H4 (cell line): ENCODE measurements at regions not wholly inside any gene's neighbourhood (a gene's known extent, or its start where the extent isn't known, plus 50 kb on each side); places are given as distances from the start of the nearest gene placed in this dataset.

Experiments
- DNase-seq: peaks from one replicate; pipeline ENCODE4 v3.0.0-alpha.2; 2015; ENCODE audit warnings: low spot score

DNA sequence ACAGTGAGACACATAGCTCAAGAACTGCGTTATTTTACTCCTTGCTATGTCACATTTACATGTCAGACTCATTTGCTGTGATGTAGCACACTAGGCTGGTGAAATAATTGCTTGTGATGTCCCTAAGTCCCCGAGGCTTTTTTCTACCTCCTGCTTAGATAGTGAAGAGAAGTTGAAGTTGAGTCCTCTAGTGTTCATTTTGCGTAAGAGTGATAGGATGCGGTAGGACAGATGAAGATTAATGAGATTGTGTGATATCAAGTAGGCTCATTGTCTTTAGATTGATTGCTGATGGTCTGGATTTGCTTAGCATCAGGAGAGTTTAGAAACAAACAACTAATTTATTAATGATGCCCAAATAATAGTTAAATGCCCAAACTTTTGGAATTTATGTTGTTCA lies 173.6 kb upstream of the NUDT6 start:
- DNase-seq, result no peak

DNA sequence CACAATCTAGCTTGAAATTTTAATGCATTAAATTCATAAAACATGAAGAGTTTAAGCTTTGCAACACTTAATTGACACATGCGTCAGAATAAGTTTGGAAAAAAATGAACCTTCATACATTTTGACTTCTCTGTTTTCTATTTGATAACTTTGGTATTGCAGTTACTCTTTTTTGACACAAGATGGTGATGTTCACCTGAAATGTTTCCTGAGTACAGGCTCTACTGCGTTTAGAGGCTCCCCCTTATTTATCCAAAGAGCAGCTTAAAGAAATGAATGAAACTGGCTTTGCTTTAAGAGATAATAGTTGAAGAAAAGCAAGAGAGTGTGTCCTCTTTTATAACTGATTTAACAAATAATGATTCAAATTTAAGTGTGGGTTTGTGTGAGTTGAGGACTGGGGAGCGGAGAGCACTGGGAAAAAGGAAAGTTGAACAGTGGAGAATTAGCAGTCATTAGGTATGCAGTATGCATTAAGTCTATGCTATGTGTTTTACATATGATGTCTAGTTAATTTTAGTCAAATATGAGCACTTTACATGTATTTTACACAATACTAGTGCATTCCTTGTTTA lies 180.6 kb upstream of the NUDT6 start:
- DNase-seq, result peak; percentile 37

DNA sequence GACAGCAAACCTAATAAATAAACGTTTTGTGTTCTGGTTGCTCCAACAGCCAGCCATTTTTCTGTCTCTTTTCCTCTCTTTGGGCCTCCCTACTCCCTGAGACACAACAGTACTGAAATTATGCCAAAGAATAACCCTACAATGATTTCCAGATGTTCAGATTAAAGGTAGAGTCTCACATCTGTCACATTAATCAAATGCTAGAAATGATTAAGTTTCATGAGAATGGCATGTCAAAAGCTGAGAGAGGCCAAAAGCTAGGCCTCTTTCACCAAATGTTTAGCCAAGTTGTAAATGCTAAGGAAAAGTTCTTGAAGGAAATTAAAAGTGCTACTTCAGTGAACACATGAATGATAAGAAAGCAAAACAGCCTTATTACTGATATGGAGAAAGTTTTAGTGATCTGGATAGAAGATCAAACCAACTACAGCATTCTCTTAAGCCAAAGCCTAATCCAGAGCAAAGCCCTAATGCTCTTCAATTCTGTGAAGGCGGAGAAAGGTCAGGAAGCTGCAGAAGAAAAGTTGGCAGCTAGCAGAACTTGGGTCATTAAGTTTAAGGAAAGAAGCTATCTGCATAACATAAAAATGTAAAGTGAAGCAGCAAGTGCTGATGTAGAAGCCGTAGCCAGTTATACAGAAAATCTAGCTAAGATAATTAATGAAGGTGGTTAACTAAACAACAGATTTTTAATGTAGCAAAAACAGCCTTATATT lies 182.1 kb upstream of the NUDT6 start:
- DNase-seq, result no peak

DNA sequence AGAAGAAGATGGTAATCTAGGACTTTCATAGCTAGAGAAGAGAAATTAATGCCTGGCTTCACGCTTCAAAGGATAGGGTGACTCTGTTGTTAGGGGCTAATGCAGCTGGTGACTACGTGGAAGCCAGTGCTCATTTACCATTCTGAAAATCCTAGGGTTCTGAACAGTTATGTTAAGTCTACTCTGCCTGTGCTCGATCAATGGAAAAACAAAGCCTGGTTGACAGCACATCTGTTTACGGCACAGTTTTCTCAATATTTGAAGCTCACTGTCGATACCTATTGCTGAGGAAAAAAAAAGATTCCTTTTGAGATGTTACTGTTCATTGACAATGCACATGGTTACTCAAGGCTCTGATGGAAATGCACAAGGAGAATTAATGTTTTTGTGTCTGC lies 182.6 kb upstream of the NUDT6 start:
- no peak for DNase-seq

DNA sequence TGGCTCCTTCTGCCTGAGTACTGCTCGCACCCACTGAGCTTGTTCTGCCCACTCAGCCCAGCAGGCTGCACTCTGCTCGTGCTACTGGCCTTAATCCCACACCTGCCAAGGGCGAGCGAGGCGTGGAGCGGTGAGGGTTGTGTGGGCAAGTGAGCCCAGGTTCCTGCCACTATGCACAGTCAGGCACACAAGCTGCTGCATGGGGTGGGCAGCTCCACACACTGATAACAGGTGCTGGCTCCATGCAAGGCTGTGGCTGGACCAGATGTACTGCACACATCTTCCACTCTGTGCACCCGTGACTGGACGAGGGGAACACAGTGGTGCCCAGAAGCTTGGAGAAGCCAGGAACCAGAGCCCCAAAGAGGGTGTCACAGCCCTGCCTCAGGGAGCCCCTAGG lies 184.3 kb upstream of the NUDT6 start:
- no peak for DNase-seq

DNA sequence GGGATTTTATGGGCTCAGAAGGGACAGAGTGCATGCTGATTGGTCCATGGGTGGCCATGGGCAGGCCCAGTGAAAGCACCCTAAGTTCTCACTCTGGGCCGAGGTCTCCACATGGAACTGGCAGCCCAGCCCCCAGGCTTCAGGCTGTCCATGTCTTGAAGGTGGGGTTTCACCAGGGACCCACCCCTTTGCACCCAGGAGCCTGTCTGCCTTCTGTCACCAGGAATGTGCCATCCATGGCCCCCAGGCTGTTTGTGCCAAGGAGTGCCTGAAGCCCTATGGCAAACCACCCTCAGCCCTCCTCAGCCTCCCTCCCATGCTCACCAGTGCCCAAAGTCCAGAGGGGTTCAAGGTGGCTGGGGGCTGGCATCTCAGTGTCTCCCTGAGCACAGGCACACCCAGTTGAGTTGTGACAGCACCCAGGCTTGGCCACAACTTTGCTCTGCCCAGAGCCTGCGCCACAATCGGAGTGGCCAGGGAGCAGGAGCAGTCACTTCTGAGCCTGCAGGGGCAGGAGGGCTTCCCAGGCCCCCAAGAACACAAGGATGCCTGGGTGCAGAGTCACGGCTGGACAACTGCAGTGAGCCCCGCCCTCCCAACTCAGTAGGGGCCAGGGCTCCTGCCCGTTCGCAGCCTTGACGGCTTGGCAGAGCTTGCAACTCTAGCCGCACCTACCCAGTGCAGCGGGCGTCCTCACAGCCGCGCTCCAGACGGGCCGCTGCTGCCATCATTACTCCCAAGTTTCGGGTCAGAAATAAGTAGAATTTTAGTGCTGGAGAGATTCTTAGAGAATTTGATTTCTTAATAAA lies 185.3 kb upstream of the NUDT6 start:
- DNase-seq, result no peak

DNA sequence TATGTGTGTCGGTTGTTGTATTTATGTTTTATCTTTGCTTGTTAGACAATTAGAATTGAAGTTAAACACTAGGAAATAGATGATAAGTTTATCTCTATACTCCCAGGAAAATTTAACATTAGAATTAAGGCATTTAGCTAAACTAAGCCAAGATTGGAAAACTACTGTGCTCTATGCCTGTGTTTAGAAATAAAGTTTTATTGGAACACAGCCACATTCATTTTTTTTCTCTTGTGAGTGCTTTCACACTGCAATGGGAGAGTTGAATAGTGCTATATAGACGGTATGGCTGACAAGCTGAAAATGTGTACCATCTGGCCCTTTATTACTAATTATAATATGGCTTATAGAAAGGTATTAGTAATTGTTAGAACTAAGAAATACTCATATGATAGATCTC lies 186.7 kb upstream of the NUDT6 start:
- DNase-seq, result no peak

DNA sequence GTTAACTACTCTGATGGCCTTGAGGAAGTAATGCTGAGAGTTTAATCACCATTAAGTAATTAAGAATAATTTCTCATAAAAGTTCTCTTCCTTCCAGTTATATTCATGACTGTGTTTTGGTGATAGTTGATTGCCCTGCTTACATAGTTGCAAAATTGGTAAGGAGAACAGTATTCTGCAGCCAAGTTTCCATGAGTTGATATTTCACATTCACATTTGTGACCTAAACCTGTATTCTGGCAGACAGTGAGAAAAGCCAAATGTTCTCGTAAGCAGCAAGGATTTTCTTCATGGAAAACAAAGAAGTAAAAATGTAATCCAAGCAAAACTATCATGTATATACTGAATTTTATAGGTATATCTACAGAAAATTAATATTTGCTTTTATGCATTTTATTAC lies 187.8 kb upstream of the NUDT6 start:
- no peak for DNase-seq

DNA sequence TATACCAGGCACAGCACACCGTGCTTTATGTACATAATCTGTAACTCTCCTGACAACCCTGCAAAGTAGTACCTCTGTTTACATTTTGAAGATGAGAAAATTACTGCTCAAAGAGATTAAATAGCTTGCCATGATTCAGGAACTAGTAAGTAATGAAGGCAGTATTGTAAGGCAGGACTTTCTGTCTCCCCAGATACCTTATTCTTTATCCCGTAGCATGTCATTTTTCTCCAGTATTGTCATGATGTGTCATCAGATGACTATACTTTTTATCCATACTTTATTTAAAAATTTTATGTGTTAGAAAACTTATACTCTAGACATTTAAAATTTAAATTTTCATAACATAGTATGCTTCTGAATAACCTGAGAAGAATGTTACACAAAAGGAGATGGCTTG lies 188.3 kb upstream of the NUDT6 start:
- DNase-seq, result no peak

DNA sequence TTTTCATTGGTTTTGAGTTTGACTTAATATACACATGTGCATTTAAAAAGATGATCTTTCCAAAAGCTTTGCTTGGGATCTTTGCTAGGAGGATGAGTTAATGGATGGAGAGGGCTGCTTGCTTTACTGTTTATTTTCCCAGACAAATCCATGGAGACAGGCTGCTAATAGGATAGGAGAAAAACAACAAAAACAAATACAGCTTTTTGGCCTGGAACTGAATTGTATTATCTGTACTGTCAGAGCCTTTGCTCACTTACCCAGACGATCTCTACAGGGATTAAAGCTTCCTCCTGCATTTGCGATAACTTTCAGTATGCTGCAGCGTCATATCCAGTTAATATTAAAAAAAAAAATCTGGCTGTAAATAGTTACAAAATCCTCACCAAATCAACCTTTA lies 190.8 kb upstream of the NUDT6 start:
- no peak for DNase-seq

DNA sequence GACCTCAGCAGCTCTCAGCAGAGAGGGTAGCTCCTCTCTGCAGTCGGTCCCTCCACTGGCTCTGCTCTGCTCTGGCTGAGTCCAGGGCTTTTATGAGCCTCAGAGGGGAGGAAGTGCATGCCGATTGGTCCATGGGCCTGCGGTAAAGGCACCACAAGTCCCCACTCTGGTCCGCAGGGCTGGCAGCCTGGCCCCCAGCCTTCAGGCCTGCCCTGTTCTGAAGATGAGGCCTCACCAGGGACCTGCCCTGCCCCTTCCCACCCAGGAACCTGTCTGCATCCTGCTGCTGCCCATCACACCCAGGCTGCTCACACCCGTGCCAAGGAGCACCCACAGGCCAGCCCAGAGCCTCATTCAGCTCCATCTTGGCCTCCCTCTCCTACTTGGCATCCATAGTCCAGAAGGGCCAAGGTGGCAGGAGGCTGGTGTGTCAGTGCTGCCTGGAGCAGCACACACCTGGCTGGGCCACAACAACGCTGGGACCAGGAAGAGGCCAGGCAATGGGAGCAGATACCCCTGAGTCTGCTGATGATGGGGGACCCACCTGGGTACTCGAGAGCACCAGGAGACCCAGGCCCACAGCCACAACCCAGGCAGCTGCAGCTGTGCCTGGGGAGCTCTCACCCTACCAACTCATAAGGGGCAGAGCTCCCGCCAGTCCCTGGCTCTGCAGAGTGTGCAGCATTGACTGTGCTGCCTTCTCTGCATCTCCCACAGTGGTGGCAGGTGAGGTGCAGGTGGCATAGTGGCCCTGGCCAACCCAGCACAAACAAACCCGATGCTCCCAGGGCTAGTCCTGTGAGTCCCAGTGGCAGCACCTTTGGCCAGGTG lies 191.9 kb upstream of the NUDT6 start:
- no peak for DNase-seq

DNA sequence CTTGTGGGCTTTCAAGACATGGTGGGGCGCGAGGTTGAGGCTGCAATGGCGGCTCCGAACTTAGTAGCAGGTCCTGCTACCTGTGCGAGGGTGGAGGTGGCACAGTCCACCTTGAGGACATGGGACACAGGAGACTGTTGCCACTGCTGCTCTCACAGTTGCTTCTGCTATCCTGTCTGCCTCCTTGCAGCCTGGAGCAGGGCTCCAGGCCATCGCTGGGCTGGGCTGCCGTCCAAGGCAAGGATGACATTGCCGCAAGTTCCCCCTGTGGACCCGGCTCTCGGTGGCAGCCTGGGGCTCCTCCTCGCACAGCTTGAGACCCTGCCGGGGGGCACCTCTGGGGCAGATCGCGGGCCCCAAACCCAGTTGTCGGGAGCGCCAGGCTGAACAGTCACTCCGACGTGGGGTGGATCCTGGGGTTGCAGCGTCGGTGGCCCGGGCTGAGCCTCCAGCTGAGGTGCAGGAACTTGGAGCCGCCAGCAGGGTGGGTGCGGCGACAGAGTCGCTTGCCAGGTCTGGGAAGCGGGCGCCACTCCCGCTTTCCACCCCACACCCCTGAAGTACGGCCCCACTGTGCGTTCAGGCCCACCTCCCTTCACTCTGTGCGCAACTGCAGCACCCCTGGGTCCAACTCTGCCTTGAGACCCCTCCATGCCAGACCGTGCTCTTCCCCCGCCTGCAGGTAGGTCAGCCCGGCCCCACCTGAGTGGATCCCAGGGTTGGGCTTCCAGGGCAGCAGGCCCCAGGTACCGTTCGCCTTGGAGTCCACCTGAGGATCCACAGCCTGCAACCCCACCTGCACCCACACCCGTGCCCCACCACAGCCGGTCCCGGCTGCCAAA lies 192.7 kb upstream of the NUDT6 start:
- DNase-seq, result no peak

DNA sequence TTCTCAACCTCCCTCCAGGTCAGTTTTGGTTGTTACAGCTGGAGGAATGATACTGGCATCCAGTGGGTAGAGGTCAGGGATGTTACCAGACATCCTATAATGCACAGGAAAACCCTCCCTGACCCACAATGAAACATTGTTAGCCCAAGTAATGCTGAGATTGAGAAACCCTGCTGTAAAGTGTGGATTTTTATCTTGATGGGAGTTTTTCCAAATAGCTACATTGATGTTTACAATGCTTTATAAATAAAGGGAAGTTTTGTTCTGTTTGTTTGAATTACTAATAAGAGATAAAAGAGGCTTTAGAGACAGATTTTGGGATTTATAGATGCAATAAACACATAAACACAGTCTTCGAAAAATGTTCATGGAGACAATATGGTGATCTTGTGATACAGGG lies 194.0 kb upstream of the NUDT6 start:
- DNase-seq, result peak; percentile 29

DNA sequence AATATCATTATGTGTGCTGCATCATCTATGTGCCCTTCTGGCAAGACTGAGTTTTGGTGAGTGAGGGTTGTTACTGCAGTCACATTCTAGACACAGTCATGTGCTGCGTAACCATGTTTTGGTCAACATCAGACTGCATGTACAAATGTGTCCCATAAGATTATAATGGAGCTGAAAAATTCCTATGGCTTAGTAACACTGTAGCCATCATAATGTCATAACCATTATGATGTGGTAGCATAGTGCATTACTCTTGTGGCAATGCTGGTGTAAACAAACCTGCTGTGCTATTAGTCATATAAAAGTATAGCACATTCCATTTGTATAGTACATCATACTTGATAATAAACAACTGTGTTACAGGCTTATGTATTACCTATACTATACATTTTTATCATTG lies 198.1 kb upstream of the NUDT6 start:
- DNase-seq, result peak; percentile 25

DNA sequence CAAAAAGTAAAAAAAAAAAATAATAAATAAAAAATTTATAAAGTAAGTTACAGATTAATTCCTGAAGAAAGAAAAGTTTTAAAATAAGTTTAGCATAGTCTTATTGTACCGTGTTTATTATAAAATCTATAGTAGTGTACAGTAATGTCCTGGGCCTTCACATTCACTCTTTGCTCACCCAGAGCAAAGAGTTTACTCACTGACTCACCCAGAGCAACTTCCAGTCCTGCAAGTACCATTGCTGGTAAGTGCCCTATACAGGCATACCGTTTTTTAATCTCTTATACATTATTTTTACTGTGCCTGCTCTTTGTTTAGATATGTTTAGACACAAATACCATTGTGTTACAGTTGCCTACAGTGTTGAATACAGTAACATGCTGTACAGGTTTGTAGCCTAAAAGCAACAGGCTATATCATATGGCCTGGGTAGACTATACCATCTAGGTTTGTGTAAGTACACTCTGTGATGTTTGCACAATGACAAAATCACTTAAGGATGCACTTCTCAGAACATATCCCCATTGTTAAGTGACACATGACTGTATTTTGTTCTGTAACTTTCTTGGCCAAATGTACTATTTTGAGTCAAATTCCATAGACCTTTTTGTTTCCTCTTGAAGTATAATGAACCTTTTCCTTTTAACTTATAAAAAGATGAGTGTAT lies 199.0 kb upstream of the NUDT6 start:
- DNase-seq, result no peak

DNA sequence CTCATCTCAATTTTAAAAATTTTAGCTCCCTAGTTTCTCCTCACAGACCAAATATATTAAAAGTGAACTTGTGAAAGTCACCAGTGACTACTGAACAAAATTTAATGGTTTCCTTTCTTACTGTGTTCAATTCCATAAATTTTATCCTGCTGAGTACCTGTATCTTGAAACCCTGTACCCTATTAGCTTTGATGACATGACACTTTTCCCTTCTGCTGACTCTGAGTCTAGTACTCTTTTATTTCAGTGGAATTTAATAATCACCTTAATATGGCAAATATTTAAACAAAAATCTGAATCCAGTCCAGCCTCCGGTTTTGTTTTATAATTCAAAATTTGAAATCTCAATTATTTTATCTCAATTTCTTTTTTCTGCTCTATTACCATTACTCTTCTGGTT lies 203.1 kb upstream of the NUDT6 start:
- no peak for DNase-seq

DNA sequence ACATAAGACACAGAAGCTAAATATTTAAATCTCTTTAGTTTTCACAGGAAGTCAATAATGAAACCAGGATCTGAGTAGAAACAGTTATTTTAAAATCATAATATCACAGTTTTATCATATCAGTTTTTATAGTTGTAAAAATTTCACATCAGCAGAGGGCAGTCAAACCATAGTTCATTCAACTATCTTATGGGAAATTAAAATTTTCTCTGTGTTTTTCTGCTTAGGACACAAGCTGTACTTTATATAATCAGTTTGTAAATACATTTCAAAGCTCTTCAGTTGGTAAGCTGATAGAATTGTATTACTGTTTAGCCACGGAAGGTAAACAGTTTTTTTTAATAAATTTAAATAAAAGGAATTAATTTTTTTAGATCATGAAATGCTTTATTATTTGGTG lies 204.8 kb upstream of the NUDT6 start:
- no peak for DNase-seq

DNA sequence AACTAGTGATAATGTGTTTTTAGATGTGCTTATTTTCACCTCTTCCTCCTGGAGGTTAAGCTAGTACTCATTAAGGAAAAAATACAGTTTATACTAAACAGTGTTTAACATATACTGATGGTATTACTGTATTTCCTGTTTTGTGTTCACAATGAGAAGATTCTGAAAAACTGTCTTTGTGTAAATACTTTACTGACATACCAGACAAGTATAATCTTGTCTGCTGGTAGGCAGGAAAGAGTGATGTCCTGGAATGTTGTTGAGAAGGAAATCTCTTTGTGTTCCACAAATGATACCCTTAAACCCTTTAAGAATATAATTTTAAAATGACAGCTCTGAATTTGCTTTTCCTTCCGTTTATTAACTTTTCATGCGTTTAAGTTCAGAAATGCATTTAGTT lies 205.5 kb upstream of the NUDT6 start:
- no peak for DNase-seq

DNA sequence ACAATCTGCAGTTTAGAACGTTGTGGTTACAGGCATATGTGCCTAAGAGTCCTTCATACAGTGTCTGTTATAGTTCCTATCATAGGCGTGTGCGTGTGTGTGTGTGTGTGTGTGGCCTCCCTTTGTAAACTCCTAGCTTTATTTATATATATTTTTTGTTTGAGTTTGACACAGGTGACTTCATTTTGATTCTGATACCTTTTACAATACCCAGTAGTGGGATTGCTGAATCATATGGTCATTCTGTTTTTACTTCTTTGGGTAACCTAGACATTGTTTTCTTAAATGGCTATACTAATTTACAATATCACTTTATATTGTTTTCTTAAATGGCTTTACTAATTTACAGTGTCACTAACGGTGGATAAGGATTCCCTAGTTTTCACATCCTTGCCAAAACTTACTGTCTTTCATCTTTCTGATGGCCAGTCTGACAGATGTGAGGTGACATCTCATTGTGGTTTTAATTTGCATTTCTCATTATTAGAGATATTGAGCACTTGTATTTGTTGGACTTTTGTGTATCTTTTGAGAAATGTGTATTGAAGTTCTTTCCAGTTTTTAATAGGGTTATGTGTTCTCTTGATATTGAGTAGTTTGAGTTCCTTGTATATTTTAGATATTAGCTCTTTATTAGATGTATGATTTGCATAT lies 211.1 kb upstream of the NUDT6 start:
- DNase-seq, result no peak

DNA sequence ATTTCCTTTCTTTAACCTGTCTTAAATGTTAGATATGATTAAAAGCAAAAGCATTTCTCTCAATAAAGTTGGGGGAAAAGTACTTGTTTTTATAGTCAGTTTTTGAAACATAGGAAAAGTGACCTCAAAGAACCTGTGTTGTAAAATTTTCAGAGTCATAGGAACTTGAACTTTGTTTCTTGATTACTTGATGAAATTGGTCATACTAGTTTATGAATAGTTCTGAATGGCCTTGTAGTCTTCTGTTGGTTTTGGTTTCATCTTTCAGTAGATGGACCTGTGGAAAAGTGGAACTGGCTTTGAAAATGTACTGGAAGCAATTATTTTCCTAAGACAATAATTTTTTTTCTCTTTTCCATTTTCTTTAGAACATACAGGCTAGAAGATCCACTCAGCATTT lies 222.2 kb upstream of the NUDT6 start:
- DNase-seq, result no peak
